ENCODE measurements at regions not wholly inside any gene's neighbourhood (a gene's known extent, or its start where the extent isn't known, plus 50 kb on each side); places are given as distances from the start of the nearest gene placed in this dataset.

DNA sequence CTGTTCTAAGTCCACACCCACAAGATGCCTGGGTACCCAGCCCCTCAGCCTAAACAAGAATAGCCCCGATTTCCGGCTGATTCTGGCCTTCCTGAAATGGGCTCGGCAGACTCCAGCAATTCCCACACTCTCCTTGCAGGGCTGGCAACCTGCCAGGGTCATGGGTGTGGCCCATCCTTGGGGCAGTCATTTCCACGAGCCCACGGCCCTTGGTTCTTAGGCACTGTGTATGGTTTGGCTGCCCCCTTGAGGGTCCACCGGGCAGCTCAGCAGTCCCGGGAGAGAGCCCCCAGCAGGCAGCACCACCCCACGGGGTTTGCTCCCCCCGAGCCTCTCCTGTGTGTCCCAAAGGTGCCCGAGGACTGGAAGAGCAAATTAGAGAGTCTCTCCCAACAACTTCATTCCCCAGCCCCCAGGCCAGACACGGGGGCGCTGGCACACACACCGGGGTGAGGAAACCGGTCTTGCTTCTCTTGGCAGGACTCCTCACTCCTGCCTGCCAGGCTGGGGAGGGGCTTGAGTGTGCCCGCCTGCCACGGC, 142.2 kb downstream of the EMX2 start:
- CTCF ChIA-PET = no interaction called here

DNA sequence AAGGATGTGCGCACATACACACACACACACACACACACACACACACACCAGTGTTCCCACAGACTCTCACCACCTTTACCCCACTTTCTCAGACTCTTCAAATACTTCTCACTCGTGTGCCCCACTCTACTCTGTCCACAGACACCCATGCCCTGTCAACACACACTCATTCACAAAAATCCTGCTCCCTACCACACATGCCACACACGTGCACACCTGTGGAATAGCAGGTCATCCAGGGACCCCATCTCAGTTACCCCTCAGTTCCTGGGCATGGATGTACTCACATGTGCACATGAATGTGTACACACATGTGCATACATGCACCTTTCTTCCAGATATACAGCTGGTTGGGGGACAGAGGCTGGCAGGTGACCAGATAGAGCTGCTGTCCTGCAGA, 142.9 kb downstream of the EMX2 start:
- TF ChIP-seq GATA2 (IDR thresholded peaks at IDR 0.05; ENCODE audit: insufficient read depth, insufficient read length, low read depth, low read length) (no peak), POLR2A (IDR thresholded peaks at IDR 0.05; ENCODE audit: low read depth, low read length) (no peak), JUN (IDR thresholded peaks at IDR 0.05; ENCODE audit: borderline replicate concordance, insufficient read depth, insufficient read length, low read depth) (no peak), EZH2 (IDR thresholded peaks at IDR 0.05; ENCODE audit: borderline replicate concordance, low read depth, low read length, severe bottlenecking) (no peak), MYC (IDR thresholded peaks at IDR 0.05; ENCODE audit: low read depth, low read length) (no peak), FOS (IDR thresholded peaks at IDR 0.05; ENCODE audit: borderline replicate concordance, insufficient read depth, low read length) (no peak)
- TF ChIP-seq, protein P1, sequence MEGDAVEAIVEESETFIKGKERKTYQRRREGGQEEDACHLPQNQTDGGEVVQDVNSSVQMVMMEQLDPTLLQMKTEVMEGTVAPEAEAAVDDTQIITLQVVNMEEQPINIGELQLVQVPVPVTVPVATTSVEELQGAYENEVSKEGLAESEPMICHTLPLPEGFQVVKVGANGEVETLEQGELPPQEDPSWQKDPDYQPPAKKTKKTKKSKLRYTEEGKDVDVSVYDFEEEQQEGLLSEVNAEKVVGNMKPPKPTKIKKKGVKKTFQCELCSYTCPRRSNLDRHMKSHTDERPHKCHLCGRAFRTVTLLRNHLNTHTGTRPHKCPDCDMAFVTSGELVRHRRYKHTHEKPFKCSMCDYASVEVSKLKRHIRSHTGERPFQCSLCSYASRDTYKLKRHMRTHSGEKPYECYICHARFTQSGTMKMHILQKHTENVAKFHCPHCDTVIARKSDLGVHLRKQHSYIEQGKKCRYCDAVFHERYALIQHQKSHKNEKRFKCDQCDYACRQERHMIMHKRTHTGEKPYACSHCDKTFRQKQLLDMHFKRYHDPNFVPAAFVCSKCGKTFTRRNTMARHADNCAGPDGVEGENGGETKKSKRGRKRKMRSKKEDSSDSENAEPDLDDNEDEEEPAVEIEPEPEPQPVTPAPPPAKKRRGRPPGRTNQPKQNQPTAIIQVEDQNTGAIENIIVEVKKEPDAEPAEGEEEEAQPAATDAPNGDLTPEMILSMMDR (IDR thresholded peaks at IDR 0.05; ENCODE audit: extremely low read depth in 1 of 2, insufficient read depth in 1 of 2, low read depth in 1 of 2, low read length in 2 of 2) = no peak
- FAIRE-seq = no peak

More for the DNA sequence above, 142.2 kb downstream of the EMX2 start:
- dilution Hi-C loops (cut with MboI; ENCODE audit: extremely low pct_ligation_motif_present, low sequenced_read_pairs) = no loop called here
- no peak for FAIRE-seq
- Histone ChIP-seq H3K27me3 (ENCODE audit: control insufficient read depth in 2 of 2, insufficient read depth in 2 of 2, low read length in 2 of 2) (no peaks in the 10 kb centered on the region), H4K20me1 (replicated peaks; ENCODE audit: control insufficient read depth, extremely low read depth, insufficient read depth, low read length) (no peaks in the 10 kb centered on the region), H3K79me2 (ENCODE audit: control insufficient read depth, insufficient read depth, low read length) (no peaks in the 10 kb centered on the region), H3K4me2 (ENCODE audit: insufficient read depth, low read length) (no peak overlapping the region), H3K4me3 (replicated peaks in 1 of 3; ENCODE audit: insufficient read depth in 1 of 3, low read depth in 1 of 3, low read length in 3 of 3) (no peak overlapping the region), H3K9me1 (replicated peaks; ENCODE audit: control insufficient read depth, extremely low read depth, insufficient read depth, low read length) (no peaks in the 10 kb centered on the region), H3K4me1 (ENCODE audit: control insufficient read depth, extremely low read depth, insufficient read depth, low read length) (no peaks in the 10 kb centered on the region), H3K9me3 (replicated peaks; ENCODE audit: control insufficient read depth, insufficient read depth, low read length) (no peaks in the 10 kb centered on the region), H3K36me3 (ENCODE audit: control insufficient read depth in 2 of 2, extremely low read depth in 1 of 2, insufficient read depth in 2 of 2, low read length in 2 of 2) (no peaks in the 10 kb centered on the region), H3K9ac (replicated peaks; ENCODE audit: extremely low read depth, insufficient read depth, low read length) (no peak overlapping the region), H3K27ac (ENCODE audit: insufficient read depth, low read depth, low read length) (no peak overlapping the region), H2AFZ (ENCODE audit: low read depth, low read length) (no peak overlapping the region)
- BruUV-seq (replicated peaks) = no TSS peak
- DNase-seq (ENCODE audit: low read depth, low spot score) = no peak
- TF ChIP-seq GATA2 (IDR thresholded peaks at IDR 0.05; ENCODE audit: insufficient read depth, insufficient read length, low read depth, low read length) (no peak), FOS (IDR thresholded peaks at IDR 0.05; ENCODE audit: borderline replicate concordance, insufficient read depth, low read length) (no peak), MYC (IDR thresholded peaks at IDR 0.05; ENCODE audit: low read depth, low read length) (no peak), POLR2A (IDR thresholded peaks at IDR 0.05; ENCODE audit: low read depth, low read length) (no peak), EZH2 (IDR thresholded peaks at IDR 0.05; ENCODE audit: borderline replicate concordance, low read depth, low read length, severe bottlenecking) (no peak), MAX (IDR thresholded peaks at IDR 0.05; ENCODE audit: insufficient read depth, insufficient read length) (no peak), POLR2AphosphoS5 (IDR thresholded peaks at IDR 0.05; ENCODE audit: insufficient read depth, low read depth, low read length) (no peak), JUN (IDR thresholded peaks at IDR 0.05; ENCODE audit: borderline replicate concordance, insufficient read depth, insufficient read length, low read depth) (no peak)
- intact Hi-C loops (cut with micrococcal nuclease) = no loop called here
- POLR2A ChIA-PET = no interaction called here

More for the DNA sequence above, 142.9 kb downstream of the EMX2 start:
- no peaks in the 10 kb centered on the region for H4K20me1 ChIP-seq (replicated peaks; ENCODE audit: control insufficient read depth, extremely low read depth, insufficient read depth, low read length)
- BruUV-seq (replicated peaks) = no TSS peak
- H3K4me1 ChIP-seq (ENCODE audit: control insufficient read depth, extremely low read depth, insufficient read depth, low read length) = no peaks in the 10 kb centered on the region
- no peaks in the 10 kb centered on the region for H3K36me3 ChIP-seq (ENCODE audit: control insufficient read depth in 2 of 2, extremely low read depth in 1 of 2, insufficient read depth in 2 of 2, low read length in 2 of 2)
- no peak overlapping the region for H3K4me3 ChIP-seq (replicated peaks in 1 of 3; ENCODE audit: insufficient read depth in 1 of 3, low read depth in 1 of 3, low read length in 3 of 3)
- H3K27ac ChIP-seq (ENCODE audit: insufficient read depth, low read depth, low read length) = no peak overlapping the region
- dilution Hi-C loops (cut with MboI; ENCODE audit: extremely low pct_ligation_motif_present, low sequenced_read_pairs) = no loop called here
- ChIA-PET CTCF (interaction anchor here (1.4 kb wide), 1 partner anchor 12 kb away, joined by 3 read pairs; no protein-coding TSS in a partner anchor), POLR2A (no interaction called here)
- H3K79me2 ChIP-seq (ENCODE audit: control insufficient read depth, insufficient read depth, low read length) = no peaks in the 10 kb centered on the region
- no peak overlapping the region for H3K9ac ChIP-seq (replicated peaks; ENCODE audit: extremely low read depth, insufficient read depth, low read length)
- no peaks in the 10 kb centered on the region for H3K9me1 ChIP-seq (replicated peaks; ENCODE audit: control insufficient read depth, extremely low read depth, insufficient read depth, low read length)
- H3K9me3 ChIP-seq (replicated peaks; ENCODE audit: control insufficient read depth, insufficient read depth, low read length) = no peaks in the 10 kb centered on the region
- no peak overlapping the region for H3K4me2 ChIP-seq (ENCODE audit: insufficient read depth, low read length)
- H2AFZ ChIP-seq (ENCODE audit: low read depth, low read length) = no peak overlapping the region
- intact Hi-C loops (cut with micrococcal nuclease) = no loop called here
- no peak for DNase-seq (ENCODE audit: low read depth, low spot score)
- no peaks in the 10 kb centered on the region for H3K27me3 ChIP-seq (ENCODE audit: control insufficient read depth in 2 of 2, insufficient read depth in 2 of 2, low read length in 2 of 2)

All from endothelial cell of umbilical vein (primary cell).